GM21367 (cell line): ENCODE measurements at regions not wholly inside any gene's neighbourhood (a gene's known extent, or its start where the extent isn't known, plus 50 kb on each side); places are given as distances from the start of the nearest gene placed in this dataset.
"Not testable (repeated sequence)": the region's sequence is repeated elsewhere in the genome, so short reads cannot be mapped to it uniquely, and the experiment has no call there.

Experiments used
- ATAC-seq: cut with Tn5 transposase; IDR thresholded peaks from one replicate; pipeline ENCODE4 v1.9.1; 2021; ENCODE audit not compliant: unreplicated experiment

DNA sequence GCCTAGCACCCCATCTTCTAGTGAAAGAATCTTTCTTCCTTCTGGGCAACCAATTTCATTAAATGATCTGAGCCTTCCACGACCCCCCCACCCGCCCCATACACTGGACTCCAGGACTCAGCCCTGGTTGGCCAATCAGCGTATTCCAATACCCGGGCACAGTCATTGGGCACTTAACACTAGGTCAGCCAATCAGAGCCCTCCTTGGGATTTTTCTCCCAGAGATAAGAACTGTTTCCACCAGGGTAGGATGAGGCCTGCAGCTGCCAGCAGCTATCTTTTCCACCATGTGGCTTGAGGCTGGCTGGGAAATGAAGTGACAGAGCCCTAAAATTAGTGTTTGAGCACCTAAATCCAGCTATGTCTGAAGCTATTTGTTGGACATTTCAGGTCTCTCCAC, 418.8 kb downstream of the BCOR start:
- no peak for ATAC-seq

DNA sequence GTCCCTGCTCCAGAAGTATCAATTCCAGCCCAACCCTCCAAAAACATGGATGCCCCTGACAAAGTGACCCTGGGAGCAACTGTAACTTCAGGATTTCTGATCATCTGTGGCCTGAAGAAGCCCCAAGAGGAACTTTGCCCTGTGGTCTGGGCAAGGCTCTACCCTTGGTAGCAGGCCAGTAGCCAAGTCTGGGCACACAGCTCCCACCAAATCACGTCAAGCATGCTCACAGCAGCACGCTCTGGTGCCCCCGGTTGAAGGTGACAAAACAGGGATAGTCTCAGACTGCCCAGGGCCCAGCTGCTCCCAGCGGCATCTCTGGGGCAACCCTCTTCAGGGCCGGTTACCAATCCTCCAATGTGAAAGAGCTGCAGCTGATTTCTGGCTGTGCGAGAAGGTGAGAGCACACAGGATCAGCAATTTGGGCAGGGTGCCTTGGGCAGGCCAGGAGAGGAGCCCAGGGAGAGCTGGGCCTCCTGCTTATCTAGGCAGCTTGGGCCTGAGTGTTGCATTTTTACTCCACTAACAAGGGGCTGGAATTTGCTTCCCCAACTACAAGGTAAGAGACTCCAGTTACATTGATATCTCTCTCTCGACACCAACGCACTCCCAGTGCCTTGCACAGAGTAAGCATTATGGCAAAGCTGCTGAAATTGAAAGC, 418.1 kb downstream of the BCOR start:
- ATAC-seq, result no peak

DNA sequence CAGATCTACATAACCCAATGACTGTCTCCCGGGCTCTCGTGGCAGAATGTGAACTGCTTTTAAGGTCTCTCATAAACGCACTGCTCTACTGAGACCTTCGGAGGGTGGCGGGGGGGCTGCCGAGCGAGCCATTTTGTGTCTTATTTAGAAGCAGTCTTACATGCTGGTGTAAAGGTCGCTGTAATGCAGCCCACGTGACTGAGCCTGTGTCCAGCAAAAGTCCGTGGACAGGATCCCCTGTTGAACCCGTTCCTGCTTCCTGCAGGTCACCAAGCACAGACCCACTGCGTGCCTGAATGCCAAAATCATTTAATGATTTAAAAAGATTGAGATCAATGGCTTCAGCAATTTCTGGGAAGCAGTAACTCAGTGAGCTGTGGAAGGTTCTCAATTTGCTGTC, 415.9 kb downstream of the BCOR start:
- ATAC-seq, result no peak

DNA sequence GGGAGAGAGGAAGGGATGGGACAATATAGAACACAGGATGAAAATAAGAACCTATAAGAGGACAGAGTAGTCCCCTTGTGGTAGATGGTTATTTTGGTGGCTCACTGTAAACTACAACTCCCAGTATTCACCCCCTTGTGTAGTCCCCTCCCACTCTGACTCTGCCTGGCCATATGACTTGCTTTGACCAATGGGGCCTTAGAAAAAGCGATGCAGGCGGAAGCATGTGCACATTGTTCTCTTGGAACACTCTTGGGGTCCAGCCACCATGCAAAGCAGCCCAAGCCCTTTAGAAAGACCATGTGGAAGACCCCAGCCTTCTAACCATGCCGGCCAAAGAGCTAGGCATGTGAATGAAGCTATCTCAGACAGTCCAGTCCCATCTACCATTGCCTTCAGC, 415.0 kb downstream of the BCOR start:
- ATAC-seq, result no peak

DNA sequence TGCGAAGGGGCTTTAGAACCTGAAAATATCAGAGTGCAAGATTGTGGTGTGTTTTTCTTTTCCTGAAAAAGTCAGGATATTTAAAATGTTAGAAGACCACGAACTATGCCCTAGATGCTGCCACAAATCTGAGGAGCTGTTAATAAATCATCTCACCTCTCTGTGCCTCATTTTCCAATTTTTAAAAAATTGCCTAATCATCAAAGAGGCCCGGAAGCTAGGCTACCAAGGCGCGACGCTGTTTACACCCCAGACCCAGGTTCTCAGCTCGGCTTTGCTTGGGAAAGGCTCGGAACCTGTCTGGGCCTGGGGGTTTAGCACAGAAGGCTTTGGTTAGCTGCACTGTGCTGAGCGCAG, 409.6 kb downstream of the BCOR start:
- ATAC-seq, result no peak

DNA sequence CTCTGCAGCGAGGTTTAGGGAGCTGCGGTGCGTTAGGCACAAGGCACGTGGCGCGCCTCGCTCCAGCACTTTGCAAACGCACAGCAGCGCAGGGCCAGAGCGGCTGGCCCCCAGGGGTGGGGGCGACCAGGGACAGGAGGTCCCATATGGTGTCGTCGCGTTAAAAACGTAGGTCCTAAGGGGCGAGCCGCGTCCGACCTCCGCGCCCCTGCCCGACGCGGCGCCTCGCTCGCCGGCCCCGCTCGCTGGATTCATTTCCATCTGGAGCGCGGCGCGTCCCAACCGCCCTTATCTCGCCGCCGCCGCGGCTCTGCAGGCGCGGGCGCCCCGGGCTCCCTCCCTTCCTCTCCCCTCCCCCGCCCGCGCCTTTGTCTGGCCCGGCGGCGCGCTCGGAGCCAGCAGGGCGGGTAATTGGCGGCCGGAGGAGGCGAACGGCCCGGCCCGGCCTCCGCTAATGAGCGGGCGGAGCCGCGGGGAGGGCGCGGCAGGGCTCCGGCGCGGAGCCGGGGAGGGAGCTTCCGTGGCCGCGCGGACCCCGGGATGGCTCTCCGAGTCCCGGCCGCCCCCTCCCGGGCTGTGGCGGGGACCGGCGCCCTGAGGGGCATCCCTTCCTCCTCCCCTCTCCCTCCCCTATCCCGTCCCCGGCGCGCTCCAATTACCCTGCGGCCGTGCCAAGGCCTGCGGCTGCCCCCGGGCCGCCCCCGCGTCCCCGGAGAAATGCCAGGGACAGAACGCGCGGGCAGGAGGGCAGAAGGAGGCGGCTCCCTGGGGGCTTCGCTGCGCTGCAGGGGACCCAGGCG, 409.0 kb downstream of the BCOR start:
- no peak for ATAC-seq

DNA sequence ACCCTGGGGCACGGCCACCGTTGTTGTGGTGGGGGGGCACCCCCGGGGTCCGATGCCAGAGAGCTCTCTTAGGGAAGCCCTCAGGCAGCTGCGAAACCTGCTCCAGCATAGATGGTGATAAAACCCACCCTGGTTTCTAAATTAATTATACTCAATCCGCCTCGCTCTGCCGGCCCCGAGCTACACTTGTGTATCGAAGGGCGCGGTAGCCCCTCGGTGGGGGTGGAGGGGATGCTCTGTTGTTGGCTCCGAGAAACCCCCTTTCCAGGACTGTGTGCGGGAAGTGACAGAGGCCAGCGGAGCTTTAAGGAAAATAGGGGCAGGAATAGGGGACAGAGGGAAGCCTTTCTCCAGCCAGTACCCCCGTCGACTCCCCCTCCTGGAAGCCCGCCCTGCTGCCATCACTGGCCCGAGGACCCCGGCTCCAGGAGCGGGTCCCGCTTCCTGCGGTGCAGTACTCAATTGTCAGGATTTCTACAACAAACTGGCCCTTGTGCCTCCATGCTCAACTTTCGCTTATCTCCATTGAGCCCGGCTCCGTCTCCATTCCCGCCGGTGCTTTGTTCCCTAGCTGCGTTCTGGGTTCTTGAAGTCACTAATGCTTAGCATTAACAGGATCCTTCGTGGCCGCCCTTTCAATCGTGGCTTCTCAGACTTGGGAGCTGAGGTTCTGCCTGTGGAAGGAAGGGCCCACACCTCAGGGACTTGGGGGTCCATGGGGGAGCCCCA, 408.2 kb downstream of the BCOR start:
- no peak for ATAC-seq

DNA sequence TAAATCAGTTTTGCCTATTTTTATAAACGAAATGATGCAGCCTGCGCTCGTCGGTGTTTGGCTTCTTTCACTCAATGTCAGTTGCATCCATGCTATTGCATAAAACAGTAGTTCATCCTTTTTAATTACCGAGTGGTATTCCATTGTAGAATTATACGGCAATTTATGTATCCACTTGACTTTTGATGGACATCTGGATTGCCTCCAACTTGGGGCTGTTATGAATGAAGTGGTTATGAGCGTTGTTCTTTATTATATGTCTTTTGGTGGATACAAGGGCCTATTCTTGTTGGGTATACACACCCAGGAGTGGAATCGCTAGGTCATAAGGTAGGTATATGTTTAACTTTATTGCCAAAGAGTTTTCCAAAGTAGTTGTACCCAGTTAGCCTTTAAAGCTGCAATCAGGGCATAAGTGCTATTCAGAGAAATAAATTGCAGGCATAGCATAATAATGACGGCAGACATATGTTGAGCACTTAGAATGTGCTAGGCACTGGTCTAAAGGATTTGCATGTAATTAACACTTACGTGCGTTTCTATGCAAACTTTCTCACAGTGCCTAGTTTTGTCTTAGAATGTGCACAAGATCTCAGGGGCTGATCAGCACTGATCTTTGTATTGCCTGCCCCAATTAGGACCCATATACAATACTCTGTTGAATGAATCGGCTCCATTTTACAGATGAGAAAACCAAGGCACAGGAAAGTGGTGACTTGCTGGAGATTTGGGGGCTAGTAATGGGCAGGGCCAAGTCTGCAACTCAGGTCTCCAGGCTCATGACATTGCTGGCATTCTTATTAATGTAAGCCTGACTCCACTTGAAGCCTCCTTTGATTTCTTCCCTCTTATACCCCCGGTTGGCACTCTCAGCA, 407.0 kb downstream of the BCOR start:
- ATAC-seq, result no peak

DNA sequence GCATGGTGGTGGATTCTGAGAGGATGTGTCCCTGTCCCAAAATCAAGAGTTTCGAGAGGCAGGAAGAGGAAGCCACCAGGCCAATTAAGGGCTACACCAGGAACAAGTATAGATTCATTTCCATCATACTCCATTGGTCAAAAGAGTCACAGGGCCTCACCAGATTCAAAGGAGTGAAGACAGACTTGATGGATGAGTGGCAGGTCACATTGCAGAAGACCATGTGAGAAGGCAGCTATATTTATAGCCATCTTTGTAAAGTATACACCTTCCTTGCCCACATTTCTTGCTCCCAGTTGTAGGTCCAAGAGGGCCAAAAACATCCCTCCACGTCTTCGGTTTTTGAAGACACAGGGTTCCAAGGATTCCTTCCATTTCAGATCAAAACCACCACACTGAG, 406.0 kb downstream of the BCOR start:
- ATAC-seq, result no peak

DNA sequence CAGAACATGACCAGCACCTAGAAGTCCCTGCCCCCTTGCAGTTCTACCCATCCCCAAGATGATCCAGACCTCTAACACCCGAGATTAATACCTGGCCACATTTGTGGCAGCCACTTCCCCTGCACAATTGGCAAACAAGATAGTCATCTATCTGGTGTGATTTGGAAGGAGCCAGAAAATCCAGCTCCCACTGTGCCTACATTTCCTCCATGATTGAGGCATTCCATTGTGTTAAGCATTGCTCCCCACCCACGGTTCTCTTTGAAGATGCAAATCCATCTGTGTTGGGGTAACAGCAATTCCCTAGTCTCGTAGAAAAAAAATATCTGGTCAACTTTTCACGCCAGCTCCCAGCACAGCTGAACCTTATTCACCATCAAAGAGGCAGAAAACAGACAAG, 405.0 kb downstream of the BCOR start:
- ATAC-seq, result no peak

DNA sequence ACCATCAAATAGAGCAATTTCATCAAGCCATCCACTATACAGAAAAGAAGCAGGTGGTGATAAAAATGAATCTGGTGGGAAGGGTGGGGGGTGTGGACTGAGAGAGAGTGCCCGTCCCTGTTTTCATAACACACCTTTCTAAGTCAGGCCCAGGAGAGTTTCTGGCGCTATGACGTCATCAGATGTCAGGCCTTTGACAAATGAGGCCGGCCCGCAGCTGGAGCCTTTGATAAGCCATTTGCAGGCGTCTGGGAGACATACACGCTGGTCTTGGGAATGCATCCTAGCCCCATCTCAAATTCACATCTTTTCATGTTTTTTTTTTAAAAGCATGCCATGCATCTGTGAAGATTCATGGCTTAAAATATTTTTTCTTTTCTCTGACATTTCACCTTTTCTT, 404.5 kb downstream of the BCOR start:
- no peak for ATAC-seq

DNA sequence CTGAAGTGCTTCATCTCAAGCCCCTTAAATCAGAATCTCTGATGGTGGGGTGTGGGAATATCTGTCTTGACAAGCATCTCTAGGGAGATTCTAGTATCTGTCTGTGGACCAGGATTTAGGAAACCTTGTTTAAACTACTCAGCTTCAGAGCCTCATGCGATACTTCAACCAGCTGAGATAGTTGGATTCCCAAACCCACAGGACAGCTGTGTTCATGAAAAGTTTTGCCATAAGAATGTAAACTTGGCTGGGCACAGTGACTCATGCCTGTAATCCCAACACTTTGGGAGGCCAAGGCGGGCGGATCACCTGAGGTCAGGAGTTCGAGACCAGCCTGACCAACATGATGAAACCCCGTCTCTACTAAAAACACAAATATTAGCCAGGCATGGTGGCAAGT, 395.1 kb downstream of the BCOR start:
- ATAC-seq, result not testable (repeated sequence)

DNA sequence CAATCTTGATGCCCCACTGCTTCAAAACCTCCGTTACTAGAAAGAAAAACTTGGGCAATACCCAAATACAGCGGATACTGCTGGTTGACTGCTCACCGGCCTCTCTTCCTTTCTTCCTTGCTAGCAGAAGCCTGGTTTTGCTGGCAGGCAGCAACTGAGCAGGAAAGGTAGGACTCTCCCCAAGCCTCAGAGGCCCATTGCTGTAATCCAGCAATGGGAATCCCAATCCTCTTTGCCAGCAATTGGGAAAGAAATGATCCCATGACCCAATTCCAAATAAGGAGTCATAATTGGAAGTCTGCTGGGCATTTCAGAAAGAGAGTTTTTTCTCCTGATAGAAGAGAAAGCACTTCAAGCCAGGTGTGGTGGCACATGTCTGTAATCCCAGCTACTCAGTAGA, 394.5 kb downstream of the BCOR start:
- no peak for ATAC-seq

DNA sequence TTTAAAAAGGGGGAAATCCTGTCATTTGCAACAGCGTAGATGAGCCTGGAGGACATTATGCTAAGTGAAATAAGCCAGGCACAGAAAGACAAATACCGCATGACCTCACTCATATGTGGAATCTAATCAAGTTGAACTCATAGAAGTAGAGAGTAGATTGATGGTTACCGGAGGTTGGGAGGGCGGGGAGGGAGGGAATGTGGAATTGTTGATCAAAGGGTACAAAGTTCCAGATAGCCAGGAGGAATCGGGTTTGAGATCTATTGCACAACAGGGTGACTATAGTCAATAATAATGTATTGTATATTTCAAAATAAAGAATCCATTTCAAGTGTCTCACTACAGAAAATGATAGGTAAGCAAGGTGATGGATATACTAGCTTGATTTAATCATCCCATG, 393.2 kb downstream of the BCOR start:
- ATAC-seq, result no peak

DNA sequence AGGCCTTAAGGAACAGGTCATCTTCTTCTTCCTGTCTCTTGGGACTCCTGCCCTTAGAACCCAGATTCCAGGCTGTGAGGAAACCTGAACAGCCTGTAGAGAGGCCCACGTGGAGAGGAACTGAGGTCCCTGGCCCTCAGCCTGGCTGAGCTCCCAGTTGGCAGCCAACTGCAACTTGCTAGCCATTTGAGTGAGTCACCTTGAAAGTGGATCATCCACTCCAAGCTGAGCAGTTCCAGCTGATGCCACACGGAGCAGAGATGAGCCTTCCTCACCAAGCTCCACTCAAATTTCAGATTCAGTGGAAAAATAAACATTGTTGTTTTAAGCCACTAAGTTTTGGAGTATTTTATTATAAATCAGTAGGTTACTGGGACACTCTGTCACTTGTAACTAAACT, 392.5 kb downstream of the BCOR start:
- ATAC-seq, result no peak

DNA sequence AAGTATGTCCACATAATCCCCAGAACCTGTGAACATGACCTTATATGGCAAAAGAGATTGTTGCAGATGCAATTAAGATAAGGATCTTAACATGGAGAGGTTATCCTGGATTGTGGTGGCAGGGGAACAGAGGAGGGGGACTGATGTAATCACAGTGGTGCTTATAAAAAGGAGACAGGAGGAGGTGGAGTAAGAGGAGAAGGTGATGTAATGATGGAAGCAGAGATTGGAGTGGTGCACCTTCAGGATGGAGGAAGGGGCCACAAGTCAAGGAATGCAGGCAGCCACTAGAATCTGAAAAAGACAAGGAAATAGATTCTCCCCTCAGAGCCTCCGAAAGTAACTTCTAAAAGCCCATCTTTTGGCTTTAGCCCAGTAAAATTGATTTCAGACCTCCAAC, 388.4 kb downstream of the BCOR start:
- ATAC-seq, result no peak

DNA sequence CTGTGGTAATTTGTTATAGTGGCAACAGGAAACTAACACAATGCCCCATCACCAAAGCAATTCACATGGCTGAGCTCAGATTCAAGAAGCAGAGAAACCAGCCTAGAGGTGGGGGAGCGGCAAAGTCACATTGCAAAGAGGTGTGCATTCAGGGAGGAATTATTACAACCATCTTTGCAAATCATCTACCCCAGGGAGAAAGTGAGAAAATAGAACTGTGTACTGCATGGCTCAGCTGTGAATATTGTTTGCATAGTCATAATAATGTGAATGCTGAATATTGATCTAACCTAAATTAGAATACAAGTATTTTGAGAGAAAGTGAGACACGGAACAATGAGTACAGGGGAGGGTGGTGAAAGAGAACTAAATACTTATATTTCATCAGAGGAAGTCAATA, 387.9 kb downstream of the BCOR start:
- ATAC-seq, result no peak

DNA sequence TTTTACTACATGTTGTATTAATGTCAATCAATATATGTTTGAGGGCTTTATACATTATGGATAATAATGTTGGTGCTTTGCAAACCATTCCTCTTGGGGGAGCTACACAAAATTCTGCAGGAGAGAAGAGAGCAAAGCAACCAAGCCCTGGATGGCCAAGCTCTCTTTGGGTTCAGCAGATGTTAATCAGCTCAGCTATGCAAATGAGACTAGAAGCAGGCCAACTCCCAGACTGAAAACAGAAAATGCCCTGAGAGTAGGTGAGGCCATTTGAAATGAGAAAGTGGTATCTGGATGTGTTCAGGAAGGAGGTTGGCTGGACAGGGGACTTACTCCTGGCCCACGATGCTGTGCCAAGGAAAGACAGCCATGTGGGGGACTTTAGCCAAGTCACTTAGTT, 387.0 kb downstream of the BCOR start:
- ATAC-seq, result no peak

DNA sequence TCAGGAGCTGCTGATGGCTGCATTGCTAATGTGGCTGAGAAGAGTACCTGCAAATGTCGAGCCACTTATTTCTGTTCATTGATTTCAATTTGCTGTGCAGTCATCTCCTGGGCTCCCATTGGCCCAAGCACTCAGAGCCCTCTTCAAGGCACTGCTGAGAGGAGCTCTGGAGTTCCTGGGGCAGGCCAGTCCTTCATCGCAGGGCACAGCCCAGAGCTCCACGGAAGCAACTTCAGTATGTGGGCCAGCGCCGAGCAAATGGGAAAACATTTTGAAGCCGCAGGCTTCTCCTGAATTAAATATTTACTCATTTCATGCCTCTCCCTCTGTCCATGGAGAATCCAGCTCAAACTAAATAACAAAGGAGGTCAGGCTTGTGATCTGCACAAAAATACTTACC, 383.3 kb downstream of the BCOR start:
- ATAC-seq, result no peak

DNA sequence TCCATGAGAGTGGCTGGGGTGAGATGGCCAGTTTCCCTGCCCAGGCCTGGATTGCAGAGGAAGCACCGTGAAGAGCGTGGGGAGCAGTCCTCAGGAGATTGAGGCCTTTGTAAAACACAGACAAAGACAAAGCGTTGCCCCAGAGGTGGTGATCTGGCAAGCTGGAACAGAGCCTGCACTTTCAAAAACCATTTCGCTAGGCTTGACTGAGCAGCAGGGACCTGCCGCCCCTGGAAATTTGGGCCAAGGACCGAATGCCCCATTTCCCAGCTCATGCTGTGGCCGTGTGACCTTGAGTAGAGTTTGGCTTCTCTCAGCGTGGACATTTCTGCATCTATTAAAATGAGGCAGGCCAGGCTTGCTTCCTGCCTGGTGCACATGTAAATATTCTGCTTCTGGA, 381.4 kb downstream of the BCOR start:
- no peak for ATAC-seq

DNA sequence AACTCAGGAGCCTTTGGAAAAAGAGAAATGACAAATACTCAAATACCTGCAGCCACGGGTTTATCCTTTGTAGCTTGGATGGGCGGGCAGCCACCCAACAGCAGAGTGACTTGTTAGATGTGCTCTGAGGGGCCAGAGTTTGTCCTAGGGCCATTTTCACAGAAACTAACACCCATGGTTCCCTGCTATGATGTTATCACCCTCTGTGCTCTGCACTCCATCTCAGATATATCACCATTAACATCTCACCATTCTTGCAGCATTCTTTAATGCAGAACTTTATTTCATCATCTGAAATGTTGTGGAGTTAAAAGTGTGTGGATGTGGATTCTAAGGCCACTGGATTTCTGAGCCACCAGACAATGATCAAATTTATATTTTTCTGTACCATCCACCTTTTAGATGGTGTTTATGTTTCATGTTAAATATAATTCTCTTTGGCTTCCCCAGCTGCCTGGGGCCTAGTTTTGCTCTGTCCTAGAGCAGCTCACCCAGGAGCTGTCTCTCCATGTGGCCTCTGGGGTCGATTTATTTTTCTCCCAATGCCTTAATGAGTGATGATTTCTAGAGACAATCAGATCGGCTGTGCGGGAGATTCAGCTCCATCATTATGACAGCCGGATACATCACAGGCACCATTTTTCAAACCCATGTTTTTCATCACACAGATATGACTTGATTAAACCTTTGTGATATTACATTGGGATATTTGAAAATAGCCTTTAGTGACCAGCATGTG, 380.8 kb downstream of the BCOR start:
- ATAC-seq, result no peak
